Spleen (tissue), 7 donors: ENCODE measurements at regions not wholly inside any gene's neighbourhood (a gene's known extent, or its start where the extent isn't known, plus 50 kb on each side); places are given as distances from the start of the nearest gene placed in this dataset.

ENCODE experiments used
- CTCF ChIP-seq, 11 experiments: fragments of 200-600 bp in 7 of 11; fragments of 450-650 bp in 4 of 11; sonication (generic) in 4 of 11; IDR thresholded peaks in 8 of 11; conservative IDR thresholded peaks in 3 of 11; 1 replicate in 7 of 11; 2 replicates in 4 of 11; pipeline versions ENCODE4 v1.4.0 to v1.8.0; 2016 to 2021; ENCODE audit warnings: antibody characterized with exemption in 11 of 11, inconsistent platforms in 4 of 11, mild to moderate bottlenecking in 1 of 11
- POLR2A ChIP-seq, 3 donors: fragments of 450-650 bp; IDR thresholded peaks; one replicate each; pipeline ENCODE4 v1.5.1; 2017; ENCODE audit warnings: antibody characterized with exemption in 3 of 3, mild to moderate bottlenecking in 1 of 3
- donor health status: DM: no; HTN: no; CAD: no; lungs with moderate emphysema.
- donor health status: DM: no; HTN: no; CAD: no.
- donor health status: DM: no; HTN: no; CAD: no.

DNA sequence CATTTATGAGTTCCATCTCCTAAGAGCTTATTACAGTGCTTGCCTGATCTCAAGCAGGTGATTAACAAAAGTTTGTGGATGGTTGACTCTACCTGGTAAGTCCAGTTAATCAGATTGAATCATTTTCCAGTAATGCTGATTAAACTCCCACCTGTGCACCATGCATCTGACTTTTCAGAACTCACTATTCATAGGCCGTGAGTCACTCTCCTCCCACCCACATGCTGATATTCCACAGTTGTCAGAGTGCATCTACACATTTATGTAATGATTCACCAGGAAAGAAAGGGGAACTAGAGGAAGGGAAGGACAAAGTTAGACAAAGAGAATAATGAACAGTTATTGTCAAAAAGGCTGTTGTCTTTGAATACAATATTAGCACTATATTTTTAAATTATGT, 106.2 kb upstream of the UBE3A start:
- TF ChIP-seq POLR2A (IDR thresholded peaks at IDR 0.05): no peak
- no peak for TF ChIP-seq CTCF (IDR thresholded peaks at IDR 0.05 in 8 of 11, conservative IDR thresholded peaks at IDR 0.05 in 3 of 11)
